ENCODE measurements at regions not wholly inside any gene's neighbourhood (a gene's known extent, or its start where the extent isn't known, plus 50 kb on each side); places are given as distances from the start of the nearest gene placed in this dataset.
A peak's percentile ranks its signal among the peaks of the same experiment; 100 is the strongest.

- TF ChIP-seq, protein P1, sequence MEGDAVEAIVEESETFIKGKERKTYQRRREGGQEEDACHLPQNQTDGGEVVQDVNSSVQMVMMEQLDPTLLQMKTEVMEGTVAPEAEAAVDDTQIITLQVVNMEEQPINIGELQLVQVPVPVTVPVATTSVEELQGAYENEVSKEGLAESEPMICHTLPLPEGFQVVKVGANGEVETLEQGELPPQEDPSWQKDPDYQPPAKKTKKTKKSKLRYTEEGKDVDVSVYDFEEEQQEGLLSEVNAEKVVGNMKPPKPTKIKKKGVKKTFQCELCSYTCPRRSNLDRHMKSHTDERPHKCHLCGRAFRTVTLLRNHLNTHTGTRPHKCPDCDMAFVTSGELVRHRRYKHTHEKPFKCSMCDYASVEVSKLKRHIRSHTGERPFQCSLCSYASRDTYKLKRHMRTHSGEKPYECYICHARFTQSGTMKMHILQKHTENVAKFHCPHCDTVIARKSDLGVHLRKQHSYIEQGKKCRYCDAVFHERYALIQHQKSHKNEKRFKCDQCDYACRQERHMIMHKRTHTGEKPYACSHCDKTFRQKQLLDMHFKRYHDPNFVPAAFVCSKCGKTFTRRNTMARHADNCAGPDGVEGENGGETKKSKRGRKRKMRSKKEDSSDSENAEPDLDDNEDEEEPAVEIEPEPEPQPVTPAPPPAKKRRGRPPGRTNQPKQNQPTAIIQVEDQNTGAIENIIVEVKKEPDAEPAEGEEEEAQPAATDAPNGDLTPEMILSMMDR (IDR thresholded peaks at IDR 0.05), result peak in 11 of 12 donors; percentile 30 to 57 (median 45)
- no peak for TF ChIP-seq POLR2A (IDR thresholded peaks at IDR 0.05)
These were observed 241.4 kb downstream of the IBTK start for GRCh38 chr6:82006027-82006738.
